Ishikawa (cell line): ENCODE measurements at regions not wholly inside any gene's neighbourhood (a gene's known extent, or its start where the extent isn't known, plus 50 kb on each side); places are given as distances from the start of the nearest gene placed in this dataset.

ENCODE experiments used
- CEBPB ChIP-seq: IDR thresholded peaks from 2 replicates; pipeline ENCODE4 v1.6.1; 2012
- CREB1 ChIP-seq: IDR thresholded peaks from 2 replicates; pipeline ENCODE4 v1.6.1; 2012; ENCODE audit warnings: low read depth
- EGR1 ChIP-seq: IDR thresholded peaks from 2 replicates; pipeline ENCODE4 v1.6.1; 2012
- EP300 ChIP-seq: IDR thresholded peaks from 2 replicates; pipeline ENCODE4 v1.6.1; 2012; ENCODE audit warnings: borderline replicate concordance
- FOXM1 ChIP-seq: IDR thresholded peaks from 2 replicates; pipeline ENCODE4 v1.6.1; 2012; ENCODE audit warnings: low read depth, borderline replicate concordance
- NFIC ChIP-seq: IDR thresholded peaks from 2 replicates; pipeline ENCODE4 v1.6.1; 2012
- RAD21 ChIP-seq: IDR thresholded peaks from 2 replicates; pipeline ENCODE4 v1.6.1; 2012; ENCODE audit warnings: low read depth
- TAF1 ChIP-seq: IDR thresholded peaks from 2 replicates; pipeline ENCODE4 v1.6.1; 2012; ENCODE audit warnings: low read depth, mild to moderate bottlenecking
- TCF12 ChIP-seq: IDR thresholded peaks from 2 replicates; pipeline ENCODE4 v1.6.1; 2012; ENCODE audit warnings: low read depth
- TEAD4 ChIP-seq: IDR thresholded peaks from 2 replicates; pipeline ENCODE4 v1.6.1; 2012
- YY1 ChIP-seq: IDR thresholded peaks from 2 replicates; pipeline ENCODE4 v1.6.1; 2012; ENCODE audit warnings: low read depth
- ZBTB7A ChIP-seq: IDR thresholded peaks from 2 replicates; pipeline ENCODE4 v1.6.1; 2012; ENCODE audit warnings: low read depth
- TF ChIP-seq, protein P1 (sequence below): IDR thresholded peaks from 2 replicates; pipeline ENCODE4 v1.6.1; 2012; ENCODE audit warnings: low read depth, mild to moderate bottlenecking
- TF ChIP-seq, protein P2 (sequence below): IDR thresholded peaks from 2 replicates; pipeline ENCODE4 v1.6.1; 2012
- TF ChIP-seq, protein P3 (sequence below): IDR thresholded peaks from 2 replicates; pipeline ENCODE4 v1.6.1; 2012

DNA sequence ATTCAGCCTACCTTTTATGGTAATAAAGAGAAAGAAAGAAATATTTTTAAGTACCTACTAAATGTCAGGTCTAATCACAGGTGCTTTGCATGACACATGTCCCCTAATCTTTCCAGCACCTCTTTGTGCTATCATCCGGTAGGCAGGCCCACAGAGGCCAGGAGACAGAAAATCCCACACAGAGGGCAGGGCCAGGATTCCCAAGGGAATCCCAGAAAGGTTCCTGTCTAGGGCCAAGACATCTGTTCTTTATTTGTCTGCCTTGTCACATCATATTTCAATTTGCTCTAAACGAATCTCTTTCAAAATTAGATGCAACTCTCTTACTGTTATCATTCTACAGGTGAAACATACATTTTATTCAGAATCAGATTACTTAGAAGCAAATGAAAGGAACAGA, 676.1 kb upstream of the GYPC start:
- no peak for TF ChIP-seq CEBPB
- TF ChIP-seq, protein P1, sequence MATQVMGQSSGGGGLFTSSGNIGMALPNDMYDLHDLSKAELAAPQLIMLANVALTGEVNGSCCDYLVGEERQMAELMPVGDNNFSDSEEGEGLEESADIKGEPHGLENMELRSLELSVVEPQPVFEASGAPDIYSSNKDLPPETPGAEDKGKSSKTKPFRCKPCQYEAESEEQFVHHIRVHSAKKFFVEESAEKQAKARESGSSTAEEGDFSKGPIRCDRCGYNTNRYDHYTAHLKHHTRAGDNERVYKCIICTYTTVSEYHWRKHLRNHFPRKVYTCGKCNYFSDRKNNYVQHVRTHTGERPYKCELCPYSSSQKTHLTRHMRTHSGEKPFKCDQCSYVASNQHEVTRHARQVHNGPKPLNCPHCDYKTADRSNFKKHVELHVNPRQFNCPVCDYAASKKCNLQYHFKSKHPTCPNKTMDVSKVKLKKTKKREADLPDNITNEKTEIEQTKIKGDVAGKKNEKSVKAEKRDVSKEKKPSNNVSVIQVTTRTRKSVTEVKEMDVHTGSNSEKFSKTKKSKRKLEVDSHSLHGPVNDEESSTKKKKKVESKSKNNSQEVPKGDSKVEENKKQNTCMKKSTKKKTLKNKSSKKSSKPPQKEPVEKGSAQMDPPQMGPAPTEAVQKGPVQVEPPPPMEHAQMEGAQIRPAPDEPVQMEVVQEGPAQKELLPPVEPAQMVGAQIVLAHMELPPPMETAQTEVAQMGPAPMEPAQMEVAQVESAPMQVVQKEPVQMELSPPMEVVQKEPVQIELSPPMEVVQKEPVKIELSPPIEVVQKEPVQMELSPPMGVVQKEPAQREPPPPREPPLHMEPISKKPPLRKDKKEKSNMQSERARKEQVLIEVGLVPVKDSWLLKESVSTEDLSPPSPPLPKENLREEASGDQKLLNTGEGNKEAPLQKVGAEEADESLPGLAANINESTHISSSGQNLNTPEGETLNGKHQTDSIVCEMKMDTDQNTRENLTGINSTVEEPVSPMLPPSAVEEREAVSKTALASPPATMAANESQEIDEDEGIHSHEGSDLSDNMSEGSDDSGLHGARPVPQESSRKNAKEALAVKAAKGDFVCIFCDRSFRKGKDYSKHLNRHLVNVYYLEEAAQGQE = no peak
- TF ChIP-seq, protein P2, sequence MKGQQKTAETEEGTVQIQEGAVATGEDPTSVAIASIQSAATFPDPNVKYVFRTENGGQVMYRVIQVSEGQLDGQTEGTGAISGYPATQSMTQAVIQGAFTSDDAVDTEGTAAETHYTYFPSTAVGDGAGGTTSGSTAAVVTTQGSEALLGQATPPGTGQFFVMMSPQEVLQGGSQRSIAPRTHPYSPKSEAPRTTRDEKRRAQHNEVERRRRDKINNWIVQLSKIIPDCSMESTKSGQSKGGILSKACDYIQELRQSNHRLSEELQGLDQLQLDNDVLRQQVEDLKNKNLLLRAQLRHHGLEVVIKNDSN = no peak
- no peak for TF ChIP-seq EGR1
- TF ChIP-seq ZBTB7A = no peak
- no peak for TF ChIP-seq RAD21
- TF ChIP-seq TCF12 = no peak
- TF ChIP-seq CREB1 = no peak
- no peak for TF ChIP-seq YY1
- TF ChIP-seq TAF1 = no peak
- TF ChIP-seq FOXM1 = no peak
- no peak for TF ChIP-seq NFIC
- no peak for TF ChIP-seq TEAD4
- TF ChIP-seq, protein P3, sequence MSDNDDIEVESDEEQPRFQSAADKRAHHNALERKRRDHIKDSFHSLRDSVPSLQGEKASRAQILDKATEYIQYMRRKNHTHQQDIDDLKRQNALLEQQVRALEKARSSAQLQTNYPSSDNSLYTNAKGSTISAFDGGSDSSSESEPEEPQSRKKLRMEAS = no peak
- TF ChIP-seq EP300 = no peak

DNA sequence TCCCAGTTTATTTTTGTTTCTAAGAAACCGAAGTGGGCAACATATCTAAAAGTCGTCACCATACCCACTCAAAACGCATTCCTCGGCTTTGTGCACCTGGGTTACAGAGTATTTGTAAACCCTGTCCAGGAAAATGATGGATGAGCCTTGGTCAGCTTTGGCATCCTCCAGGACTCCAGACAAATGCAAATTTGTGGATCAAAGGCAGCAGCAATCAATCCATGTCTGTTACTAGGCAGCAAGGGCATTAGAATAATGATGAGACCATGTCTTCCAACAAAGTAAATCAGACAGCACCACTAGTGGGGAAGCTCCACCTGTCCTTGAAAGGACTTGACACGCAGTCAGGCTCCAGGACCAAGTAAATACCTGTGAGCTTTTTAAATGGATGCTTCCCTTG, 672.6 kb upstream of the GYPC start:
- TF ChIP-seq ZBTB7A (no peak), FOXM1 (no peak), EGR1 (no peak), NFIC (no peak), CEBPB (no peak)
- TF ChIP-seq, protein P3 = no peak

DNA sequence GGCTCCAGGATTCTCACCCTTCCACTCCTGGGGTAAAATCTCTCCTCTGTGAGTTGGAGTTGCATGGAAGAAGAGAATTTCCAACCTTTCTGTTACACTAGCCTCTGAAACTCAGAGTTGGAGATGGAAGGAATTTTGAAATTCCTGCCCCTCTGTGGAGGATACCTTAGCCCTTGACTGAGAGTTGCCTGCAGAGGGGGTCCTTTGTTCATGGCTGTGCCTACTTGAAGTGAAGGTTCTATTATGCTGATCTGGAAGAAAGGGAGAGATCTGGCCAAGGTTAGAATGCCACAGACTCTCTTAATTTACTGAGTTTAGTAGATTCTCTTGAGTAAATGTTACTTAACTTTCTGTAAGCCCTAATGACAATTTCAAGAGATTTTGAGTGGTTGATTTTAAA, 626.6 kb upstream of the GYPC start:
- TF ChIP-seq, protein P3 = no peak
- TF ChIP-seq CEBPB = no peak
- TF ChIP-seq CREB1 = no peak
- TF ChIP-seq TCF12 = no peak
- TF ChIP-seq FOXM1 = no peak
- no peak for TF ChIP-seq TEAD4
- TF ChIP-seq, protein P2 = no peak
- TF ChIP-seq TAF1 = no peak
- TF ChIP-seq NFIC = no peak
- TF ChIP-seq EGR1 = no peak
- no peak for TF ChIP-seq EP300
- no peak for TF ChIP-seq ZBTB7A
- no peak for TF ChIP-seq YY1
- TF ChIP-seq RAD21 = no peak
- TF ChIP-seq, protein P1 = no peak

DNA sequence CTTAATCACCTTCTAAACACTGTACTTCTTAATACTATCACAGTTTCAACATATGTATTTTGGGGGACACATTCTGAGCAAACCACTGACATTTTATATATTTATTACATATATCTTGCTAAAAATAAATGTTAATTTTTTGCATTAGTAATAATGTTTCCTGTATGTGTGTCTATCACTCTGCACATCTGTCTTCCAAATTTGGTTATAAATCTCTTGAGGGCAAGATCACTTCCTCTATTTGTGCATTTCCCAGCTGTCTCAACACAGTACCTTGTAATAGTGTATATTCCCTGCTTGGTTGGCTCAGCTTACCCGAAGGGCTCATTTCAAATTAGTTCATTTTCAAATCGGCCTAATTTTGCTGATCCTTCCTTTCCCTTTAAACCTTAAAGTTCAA, 617.1 kb upstream of the GYPC start:
- TF ChIP-seq, protein P1 = no peak
- TF ChIP-seq CREB1 = no peak
- TF ChIP-seq YY1 = no peak
- TF ChIP-seq NFIC = no peak
- TF ChIP-seq TCF12 = no peak
- TF ChIP-seq, protein P3 = no peak
- no peak for TF ChIP-seq CEBPB
